OCI-LY3 (cell line): ENCODE measurements at regions not wholly inside any gene's neighbourhood (a gene's known extent, or its start where the extent isn't known, plus 50 kb on each side); places are given as distances from the start of the nearest gene placed in this dataset.

ENCODE experiments used
- EZH2phosphoT487 ChIP-seq: fragments of 200-600 bp; shearing (Covaris generic); IDR thresholded peaks from 2 replicates; pipeline ENCODE4 v1.6.1; 2018; ENCODE audit warnings: antibody characterized with exemption, mixed run types, low read depth
- TF ChIP-seq, protein P1 (sequence below): fragments of 200-600, 300-600 bp; sonication (generic); IDR thresholded peaks from 2 replicates; pipeline ENCODE4 v1.5.1; 2014; ENCODE audit warnings: antibody characterized with exemption, low read length, low read depth

DNA sequence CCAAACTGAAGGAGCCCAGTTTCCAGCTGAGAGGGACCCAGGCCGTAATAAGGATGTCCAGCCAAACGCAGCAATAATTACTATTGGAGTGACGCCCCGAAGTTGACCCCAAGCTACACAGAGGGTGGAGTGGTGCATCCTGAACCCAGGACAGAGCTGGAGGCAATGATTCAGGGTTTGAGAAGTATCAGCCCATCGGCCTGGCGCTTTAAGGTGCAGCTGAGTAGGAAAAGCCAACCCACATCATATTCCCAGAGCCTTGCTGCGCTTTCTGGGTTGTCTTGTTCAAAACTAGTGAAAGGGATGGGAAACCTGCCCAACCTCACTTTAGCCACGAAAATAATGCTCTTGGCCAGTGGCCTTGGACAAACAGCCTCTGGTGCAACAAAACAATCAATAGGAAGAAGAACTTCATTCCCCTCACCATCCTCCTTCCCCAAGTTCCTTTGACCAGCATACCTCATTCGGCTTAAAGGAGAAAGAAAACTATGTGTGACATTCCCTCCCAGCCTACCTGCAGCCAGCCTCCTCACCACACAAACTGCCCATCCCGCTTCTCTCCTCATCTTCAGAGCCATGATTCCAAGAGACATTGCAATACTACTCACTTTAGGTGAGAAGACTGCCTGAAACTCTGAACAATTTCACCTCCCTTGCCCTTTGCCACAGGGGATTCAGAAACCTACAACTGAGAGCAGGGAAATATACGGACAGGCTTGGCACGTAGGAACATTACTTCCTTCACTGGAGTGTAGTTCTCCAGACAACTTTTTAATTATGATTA, 217.2 kb upstream of the MKLN1 start:
- TF ChIP-seq, protein P1, sequence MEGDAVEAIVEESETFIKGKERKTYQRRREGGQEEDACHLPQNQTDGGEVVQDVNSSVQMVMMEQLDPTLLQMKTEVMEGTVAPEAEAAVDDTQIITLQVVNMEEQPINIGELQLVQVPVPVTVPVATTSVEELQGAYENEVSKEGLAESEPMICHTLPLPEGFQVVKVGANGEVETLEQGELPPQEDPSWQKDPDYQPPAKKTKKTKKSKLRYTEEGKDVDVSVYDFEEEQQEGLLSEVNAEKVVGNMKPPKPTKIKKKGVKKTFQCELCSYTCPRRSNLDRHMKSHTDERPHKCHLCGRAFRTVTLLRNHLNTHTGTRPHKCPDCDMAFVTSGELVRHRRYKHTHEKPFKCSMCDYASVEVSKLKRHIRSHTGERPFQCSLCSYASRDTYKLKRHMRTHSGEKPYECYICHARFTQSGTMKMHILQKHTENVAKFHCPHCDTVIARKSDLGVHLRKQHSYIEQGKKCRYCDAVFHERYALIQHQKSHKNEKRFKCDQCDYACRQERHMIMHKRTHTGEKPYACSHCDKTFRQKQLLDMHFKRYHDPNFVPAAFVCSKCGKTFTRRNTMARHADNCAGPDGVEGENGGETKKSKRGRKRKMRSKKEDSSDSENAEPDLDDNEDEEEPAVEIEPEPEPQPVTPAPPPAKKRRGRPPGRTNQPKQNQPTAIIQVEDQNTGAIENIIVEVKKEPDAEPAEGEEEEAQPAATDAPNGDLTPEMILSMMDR = no peak
- TF ChIP-seq EZH2phosphoT487 = no peak
